KMS-11 (cell line): ENCODE measurements at regions not wholly inside any gene's neighbourhood (a gene's known extent, or its start where the extent isn't known, plus 50 kb on each side); places are given as distances from the start of the nearest gene placed in this dataset.

Source experiments
- H2AFZ ChIP-seq: fragments of 200-600 bp; sonication (generic); 2 replicates; pipeline ENCODE4 v1.6.1; 2016; ENCODE audit warnings: antibody characterized with exemption, mixed run types, low read depth
- H3K27ac ChIP-seq: fragments of 200-600 bp; sonication (generic); 2 replicates; pipeline ENCODE4 v1.6.1; 2016; ENCODE audit warnings: mild to moderate bottlenecking, mixed run types
- H3K27me3 ChIP-seq: fragments of 200-600 bp; sonication (generic); 2 replicates; pipeline ENCODE4 v1.6.1; 2017; ENCODE audit warnings: mild to moderate bottlenecking, low read depth, mixed run types, moderate library complexity; ENCODE audit not compliant: insufficient read depth
- H3K36me3 ChIP-seq: fragments of 200-600 bp; sonication (generic); 2 replicates; pipeline ENCODE4 v1.6.1; 2017; ENCODE audit warnings: mild to moderate bottlenecking, mixed run types; ENCODE audit not compliant: insufficient read depth
- H3K4me1 ChIP-seq: fragments of 200-600 bp; sonication (generic); 2 replicates; pipeline ENCODE4 v1.6.1; 2016; ENCODE audit warnings: mild to moderate bottlenecking, low read depth, mixed run types; ENCODE audit not compliant: poor library complexity, severe bottlenecking
- H3K4me2 ChIP-seq: fragments of 200-600 bp; sonication (generic); 2 replicates; pipeline ENCODE4 v1.7.0; 2016; ENCODE audit warnings: mild to moderate bottlenecking, mixed run types
- H3K4me3 ChIP-seq: fragments of 200-600 bp; sonication (generic); IDR thresholded peaks from 2 replicates; pipeline ENCODE4 v1.6.1; 2017; ENCODE audit warnings: low read depth, low read length, mixed read lengths; ENCODE audit not compliant: insufficient read depth
- H3K79me2 ChIP-seq: fragments of 200-600 bp; sonication (generic); 2 replicates; pipeline ENCODE4 v1.6.1; 2016; ENCODE audit warnings: low read depth, mixed run types; ENCODE audit not compliant: insufficient read depth
- H3K9ac ChIP-seq: fragments of 200-600 bp; sonication (generic); 2 replicates; pipeline ENCODE4 v1.6.1; 2016; ENCODE audit warnings: mild to moderate bottlenecking, mixed run types
- H4K20me1 ChIP-seq: fragments of 200-600 bp; sonication (generic); 2 replicates; pipeline ENCODE4 v1.6.1; 2016; ENCODE audit warnings: mild to moderate bottlenecking, mixed run types; ENCODE audit not compliant: insufficient read depth
- TF ChIP-seq, protein P1 (sequence below): fragments of 200-600 bp; sonication (generic); conservative IDR thresholded peaks from 2 replicates; pipeline ENCODE4 v1.6.1; 2017; ENCODE audit warnings: low read depth, mild to moderate bottlenecking, antibody characterized with exemption, low read length, moderate library complexity, mixed read lengths

DNA sequence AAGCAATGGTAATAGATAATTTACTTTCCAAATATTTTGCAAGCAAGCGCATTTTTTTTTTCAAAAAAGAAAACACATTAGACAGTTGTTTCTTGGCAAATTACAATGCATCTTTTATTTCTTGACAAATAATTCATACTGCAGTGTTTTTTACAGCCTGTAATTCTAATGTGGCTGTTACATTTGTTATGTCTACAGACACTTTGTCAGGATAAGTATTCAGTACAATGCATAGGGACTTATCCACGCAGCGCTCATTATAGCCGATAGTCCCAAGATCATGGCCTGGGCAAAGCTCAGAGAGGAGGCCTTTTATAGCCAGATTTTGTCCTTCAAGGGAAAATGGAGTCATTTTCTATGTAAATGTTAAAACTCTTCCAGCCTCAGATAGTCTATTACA lies 123.0 kb upstream of the FANCL start:
- TF ChIP-seq, protein P1, sequence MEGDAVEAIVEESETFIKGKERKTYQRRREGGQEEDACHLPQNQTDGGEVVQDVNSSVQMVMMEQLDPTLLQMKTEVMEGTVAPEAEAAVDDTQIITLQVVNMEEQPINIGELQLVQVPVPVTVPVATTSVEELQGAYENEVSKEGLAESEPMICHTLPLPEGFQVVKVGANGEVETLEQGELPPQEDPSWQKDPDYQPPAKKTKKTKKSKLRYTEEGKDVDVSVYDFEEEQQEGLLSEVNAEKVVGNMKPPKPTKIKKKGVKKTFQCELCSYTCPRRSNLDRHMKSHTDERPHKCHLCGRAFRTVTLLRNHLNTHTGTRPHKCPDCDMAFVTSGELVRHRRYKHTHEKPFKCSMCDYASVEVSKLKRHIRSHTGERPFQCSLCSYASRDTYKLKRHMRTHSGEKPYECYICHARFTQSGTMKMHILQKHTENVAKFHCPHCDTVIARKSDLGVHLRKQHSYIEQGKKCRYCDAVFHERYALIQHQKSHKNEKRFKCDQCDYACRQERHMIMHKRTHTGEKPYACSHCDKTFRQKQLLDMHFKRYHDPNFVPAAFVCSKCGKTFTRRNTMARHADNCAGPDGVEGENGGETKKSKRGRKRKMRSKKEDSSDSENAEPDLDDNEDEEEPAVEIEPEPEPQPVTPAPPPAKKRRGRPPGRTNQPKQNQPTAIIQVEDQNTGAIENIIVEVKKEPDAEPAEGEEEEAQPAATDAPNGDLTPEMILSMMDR, result no peak
- Histone ChIP-seq H3K27ac (no peak overlapping the region), H3K36me3 (no peaks in the 10 kb centered on the region), H3K9ac (no peak overlapping the region), H3K27me3 (no peaks in the 10 kb centered on the region), H3K79me2 (no peaks in the 10 kb centered on the region), H2AFZ (no peak overlapping the region), H3K4me2 (no peak overlapping the region), H3K4me3 (no peak overlapping the region), H3K4me1 (no peaks in the 10 kb centered on the region), H4K20me1 (no peaks in the 10 kb centered on the region)

DNA sequence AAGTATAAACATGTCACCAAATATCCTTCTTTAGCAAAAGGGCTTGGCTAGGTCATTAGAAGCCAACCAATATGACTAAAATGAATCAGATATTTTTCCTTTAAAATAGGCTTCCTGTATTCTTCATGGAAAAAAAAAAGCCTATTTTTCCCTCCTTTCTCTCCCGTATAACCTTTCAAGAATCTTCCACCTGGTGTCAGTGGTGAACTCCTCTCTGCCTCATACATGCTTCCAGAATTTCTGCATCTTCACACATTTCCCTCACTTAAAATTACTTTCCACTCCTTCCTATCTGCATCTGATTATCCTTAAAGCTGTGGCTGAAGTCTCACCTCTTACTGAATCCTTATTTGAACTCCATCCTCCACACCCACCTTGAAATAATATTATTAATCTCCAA lies 116.9 kb upstream of the FANCL start:
- TF ChIP-seq, protein P1, result no peak
- no peak overlapping the region for H3K9ac ChIP-seq
- no peaks in the 10 kb centered on the region for H3K36me3 ChIP-seq
- no peak overlapping the region for H2AFZ ChIP-seq
- no peaks in the 10 kb centered on the region for H3K79me2 ChIP-seq
- H4K20me1 ChIP-seq, result no peaks in the 10 kb centered on the region
- no peak overlapping the region for H3K27ac ChIP-seq
- H3K4me1 ChIP-seq, result no peaks in the 10 kb centered on the region
- H3K4me2 ChIP-seq, result no peak overlapping the region
- H3K4me3 ChIP-seq, result no peak overlapping the region
- H3K27me3 ChIP-seq, result no peaks in the 10 kb centered on the region

DNA sequence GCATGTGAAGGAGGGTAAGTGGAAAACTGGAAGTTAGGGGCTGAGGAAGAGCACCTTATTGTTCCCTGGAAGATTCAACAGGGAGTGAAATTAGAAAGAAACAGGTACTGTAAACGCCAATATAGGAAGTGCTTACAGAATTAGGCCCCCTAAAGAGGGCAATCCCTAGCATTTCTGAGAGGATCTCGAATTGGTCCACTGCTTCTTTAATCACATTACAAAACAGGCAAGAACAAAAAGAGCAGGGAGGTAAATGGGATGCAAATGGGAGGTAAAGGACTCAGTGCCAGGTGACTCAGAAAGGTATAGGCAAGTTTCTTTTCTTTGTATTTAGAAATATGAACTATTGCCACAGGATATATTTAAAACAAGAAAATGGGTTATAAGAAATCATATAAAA lies 116.4 kb upstream of the FANCL start:
- no peak overlapping the region for H3K4me2 ChIP-seq
- H3K27ac ChIP-seq, result no peak overlapping the region
- H3K36me3 ChIP-seq, result no peaks in the 10 kb centered on the region
- no peaks in the 10 kb centered on the region for H3K27me3 ChIP-seq
- no peak overlapping the region for H3K9ac ChIP-seq
- H3K4me3 ChIP-seq, result no peak overlapping the region
- TF ChIP-seq, protein P1, result no peak
- no peaks in the 10 kb centered on the region for H3K4me1 ChIP-seq
- no peak overlapping the region for H2AFZ ChIP-seq
- no peaks in the 10 kb centered on the region for H3K79me2 ChIP-seq
- H4K20me1 ChIP-seq, result no peaks in the 10 kb centered on the region

DNA sequence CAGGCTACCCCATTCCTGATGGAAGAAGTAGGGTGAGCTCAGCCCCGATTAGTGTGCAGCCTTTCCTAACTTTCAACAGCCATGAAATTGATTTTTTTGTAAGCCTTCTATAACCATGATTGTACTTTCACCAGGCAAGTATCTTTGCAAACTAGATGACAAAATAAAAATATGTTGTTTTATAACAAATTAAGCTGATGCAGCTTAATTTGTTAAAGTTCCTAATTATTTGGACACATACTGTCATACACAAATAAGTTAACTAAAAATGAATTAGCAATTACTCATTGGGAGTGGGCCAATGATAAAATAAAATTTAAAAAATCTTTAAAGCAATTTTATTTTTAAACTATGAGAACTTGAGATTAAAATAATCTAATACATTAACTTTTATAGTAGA lies 113.1 kb upstream of the FANCL start:
- Histone ChIP-seq H3K79me2 (no peaks in the 10 kb centered on the region), H3K9ac (no peak overlapping the region), H3K4me2 (no peak overlapping the region), H3K36me3 (no peaks in the 10 kb centered on the region), H3K4me3 (no peak overlapping the region), H3K27me3 (peaks cover 7% of the 10 kb centered on the region; the same call in 1 of the 2 replicates), H3K4me1 (peaks cover 24% of the 10 kb centered on the region), H3K27ac (no peak overlapping the region), H4K20me1 (no peaks in the 10 kb centered on the region), H2AFZ (no peak overlapping the region)
- TF ChIP-seq, protein P1, result no peak
